ENCODE measurements at regions not wholly inside any gene's neighbourhood (a gene's known extent, or its start where the extent isn't known, plus 50 kb on each side); places are given as distances from the start of the nearest gene placed in this dataset.

DNA sequence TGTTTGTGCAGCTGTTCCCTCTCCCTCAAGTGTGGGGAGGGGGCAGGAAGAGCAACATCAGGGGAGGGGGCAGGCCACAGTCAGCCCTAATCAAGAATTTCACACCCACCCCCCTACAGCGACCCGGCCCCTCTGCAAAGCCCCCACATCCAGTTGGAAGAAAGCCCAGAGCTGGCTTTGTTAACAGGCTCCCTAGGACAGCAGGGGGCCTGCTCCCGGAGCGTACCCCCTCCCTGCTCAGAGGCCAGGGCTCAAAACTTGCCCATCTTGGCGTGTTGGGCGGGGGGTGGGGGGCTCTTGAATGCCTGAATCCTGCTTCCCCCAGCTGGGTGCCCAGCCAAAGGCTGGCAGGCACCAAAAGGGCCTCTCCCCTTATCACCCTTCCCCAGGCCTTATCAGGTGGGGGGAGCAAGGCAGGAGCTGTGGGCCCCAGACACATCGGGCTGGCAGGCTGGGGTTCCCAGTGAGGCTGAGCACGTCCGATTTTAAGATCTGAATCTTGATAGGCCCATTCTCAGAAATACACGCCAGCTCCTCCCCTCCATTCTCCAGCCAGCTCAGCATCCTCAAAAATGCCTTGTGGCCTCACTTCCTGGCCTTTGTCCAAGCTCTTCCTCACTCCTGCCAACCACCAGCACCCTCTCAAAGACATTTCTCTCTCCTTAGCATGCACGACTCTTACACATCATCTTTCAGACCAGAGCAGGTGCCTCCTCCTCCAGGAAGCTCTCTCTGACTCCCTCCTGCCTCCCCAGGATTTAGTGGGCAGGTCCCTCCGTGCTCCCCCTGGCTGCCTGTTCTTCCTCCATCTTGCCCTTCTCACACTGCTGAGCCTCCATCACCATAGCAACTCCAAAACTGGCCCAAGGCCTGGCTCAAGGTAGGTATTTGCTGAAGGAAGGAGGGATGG lies 384.8 kb downstream of the MN1 start:
- DNase-seq (ENCODE audit: low read depth) = peak; percentile 60

DNA sequence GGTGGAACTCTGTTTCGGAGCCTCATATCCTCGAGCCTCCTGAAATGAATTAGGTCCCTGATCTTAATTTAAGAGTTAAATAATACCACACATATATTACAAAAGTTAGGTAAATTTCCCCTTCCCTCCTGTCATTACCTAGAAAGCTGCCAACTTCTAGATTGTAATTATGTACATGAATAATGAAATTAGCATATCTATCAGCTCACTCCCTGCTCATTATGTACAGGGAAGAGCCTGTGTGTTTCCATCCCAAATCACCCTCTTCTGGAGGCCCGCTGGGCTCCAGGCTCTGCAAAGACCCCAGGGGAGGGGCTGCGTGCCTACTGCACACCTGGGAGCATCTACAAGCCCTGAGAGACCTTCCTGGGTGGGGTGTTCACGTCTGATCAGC lies 384.1 kb downstream of the MN1 start:
- DNase-seq (ENCODE audit: low read depth) = no peak

GRCh38 chr22:27418261-27418660 lies 383.3 kb downstream of the MN1 start:
- DNase-seq (ENCODE audit: low read depth) = no peak

DNA sequence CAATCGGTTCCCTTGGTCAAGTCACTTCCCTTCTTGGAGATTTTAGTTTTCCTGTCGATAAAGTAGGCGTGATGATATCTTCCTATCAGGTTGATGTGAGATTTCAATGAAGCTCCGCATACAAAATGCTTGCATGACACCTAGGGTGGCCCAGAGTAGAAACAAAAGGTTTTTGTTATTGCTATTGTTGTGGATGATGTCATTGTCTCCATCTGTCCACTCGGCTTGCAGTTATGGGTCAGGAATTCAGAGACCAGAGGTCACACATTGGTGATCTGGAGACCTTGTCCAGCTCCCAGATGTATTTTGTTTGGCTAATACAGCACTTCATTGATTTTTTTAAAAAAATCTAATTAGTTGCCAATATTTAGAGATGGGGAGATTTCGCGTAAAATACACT lies 382.1 kb downstream of the MN1 start:
- no peak for DNase-seq (ENCODE audit: low read depth)

DNA sequence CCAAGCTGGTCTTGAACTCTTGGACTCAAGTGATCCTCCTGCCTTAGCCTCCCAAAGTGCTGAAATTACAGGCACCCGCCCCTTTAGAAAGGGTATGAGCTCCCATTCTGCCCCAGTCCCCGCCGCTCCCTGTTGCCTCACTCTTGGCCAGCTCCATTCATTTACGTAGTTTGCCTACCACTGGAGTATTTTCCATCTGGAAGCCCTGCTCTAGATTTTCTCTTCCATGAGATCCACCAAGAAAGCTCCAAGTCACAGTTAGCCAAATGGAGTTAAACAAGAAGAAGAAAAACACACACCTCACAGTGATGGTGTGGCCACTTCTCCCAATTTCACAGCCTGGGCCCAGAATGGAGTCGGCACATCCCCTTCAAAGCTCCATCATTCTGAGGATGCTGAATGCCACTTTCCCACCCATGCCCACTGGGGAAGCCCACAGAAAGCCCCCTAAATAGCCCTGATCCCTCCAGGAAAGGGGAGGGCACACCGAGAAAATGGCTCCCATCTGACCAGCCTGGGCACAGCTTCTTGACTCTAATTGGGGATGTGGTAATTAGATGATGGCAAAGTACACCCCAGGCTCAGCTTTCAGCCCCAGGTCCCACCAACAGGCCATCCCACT lies 381.2 kb downstream of the MN1 start:
- no peak for DNase-seq (ENCODE audit: low read depth)

GRCh38 chr22:27420817-27421361 lies 380.7 kb downstream of the MN1 start:
- DNase-seq (ENCODE audit: low read depth) = peak; percentile 64

DNA sequence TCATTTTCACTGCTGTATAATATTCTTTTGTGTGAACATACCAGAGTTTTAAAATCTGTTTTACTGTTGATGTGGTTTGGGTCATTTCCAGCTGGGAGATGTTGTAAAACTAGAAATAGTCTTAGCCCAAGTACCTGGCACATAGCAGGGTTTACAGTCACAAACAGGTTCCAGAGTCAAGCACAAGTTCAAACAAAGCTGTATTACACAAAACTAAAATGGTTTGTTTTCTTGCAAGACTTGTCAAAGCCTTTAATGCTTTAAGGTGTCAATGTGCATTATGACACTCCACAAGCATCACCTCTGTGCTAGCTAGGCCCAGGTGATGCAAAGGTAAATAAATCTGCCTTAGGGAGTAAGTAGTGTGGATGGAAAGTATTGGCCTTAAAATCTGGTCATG lies 379.1 kb downstream of the MN1 start:
- DNase-seq (ENCODE audit: low read depth) = no peak

DNA sequence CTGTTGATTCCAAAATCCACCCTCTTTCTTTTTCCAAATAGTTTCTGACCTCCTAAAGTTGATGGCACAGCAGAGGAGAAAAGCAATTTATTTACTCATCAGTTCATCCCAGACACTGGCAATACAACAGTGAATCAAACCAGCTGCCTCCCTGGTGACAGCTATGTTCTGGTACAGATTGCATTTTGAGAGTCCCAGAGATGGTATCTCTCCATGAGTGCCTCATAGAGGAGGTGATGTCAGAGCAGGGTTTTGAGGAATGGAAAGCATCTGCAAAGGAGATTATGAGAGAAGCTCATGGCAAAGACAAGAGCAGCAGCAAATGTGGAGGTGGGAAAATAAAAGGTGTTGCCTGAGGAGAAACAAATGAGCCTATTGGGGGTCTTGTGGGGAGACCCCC lies 377.2 kb downstream of the MN1 start:
- DNase-seq (ENCODE audit: low read depth) = no peak

GRCh38 chr22:27429476-27429875 lies 372.1 kb downstream of the MN1 start:
- DNase-seq (ENCODE audit: low read depth) = no peak

- no peak for DNase-seq (ENCODE audit: low read depth)
Observed at GRCh38 chr22:27431081-27431480, 370.5 kb downstream of the MN1 start.

GRCh38 chr22:27431896-27432295 lies 369.7 kb downstream of the MN1 start:
- DNase-seq (ENCODE audit: low read depth) = no peak

- no peak for DNase-seq (ENCODE audit: low read depth)
Observed at GRCh38 chr22:27433099-27433498, 368.5 kb downstream of the MN1 start.

DNA sequence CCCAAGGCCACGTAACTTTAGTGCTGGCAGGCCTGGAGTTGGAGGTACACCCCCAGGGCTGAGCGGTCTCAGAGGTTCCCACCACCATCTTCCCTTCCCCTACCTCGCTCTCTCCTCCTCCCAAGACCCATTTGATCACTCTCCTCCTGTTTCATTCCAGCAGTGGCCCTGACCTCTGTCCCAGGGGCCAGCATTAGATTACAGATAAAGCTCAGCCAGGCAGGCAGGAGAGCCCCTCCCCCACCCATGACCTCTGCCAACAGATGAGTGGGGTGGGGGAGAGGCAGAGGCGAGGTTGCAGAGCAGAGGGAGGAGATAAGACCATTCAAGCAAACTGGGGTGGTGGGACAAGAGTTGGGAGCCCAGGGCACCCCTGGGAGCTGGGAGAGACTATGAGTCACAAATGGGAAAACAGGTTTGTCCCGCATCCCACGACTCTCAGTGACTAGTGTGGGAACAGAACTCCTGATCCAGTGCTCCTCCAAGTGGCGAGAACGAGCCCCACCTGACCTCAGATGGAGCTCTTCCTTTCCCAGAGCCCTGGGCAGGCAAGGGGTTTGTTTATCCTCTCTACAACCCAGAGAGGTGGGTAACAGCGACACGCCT lies 367.9 kb downstream of the MN1 start:
- DNase-seq (ENCODE audit: low read depth) = no peak

DNA sequence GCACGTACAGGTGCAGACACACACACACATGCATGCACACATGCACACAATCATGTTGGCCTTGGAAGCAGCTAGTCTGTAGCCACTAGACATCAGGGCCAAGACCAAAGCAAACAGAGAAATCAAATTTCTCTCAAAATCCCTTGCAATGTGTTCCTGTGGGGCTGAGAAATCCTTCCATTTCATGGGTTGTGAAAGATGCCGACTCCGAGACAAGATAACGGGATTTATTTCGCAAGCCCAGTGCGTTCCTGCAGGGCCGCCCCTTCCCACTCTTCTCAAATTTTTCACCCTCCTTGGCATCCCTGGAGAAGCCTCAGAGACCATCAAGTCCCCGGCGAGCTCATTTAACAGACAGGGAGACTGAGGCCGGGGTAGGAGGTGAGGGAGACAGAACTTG lies 366.7 kb downstream of the MN1 start:
- DNase-seq (ENCODE audit: low read depth) = no peak

- peak; percentile 44 for DNase-seq (ENCODE audit: low read depth)
Observed at GRCh38 chr22:27435844-27436576, 365.5 kb downstream of the MN1 start.

GRCh38 chr22:27436591-27436990 lies 365.0 kb downstream of the MN1 start:
- DNase-seq (ENCODE audit: low read depth) = no peak

GRCh38 chr22:27437570-27437969 lies 364.0 kb downstream of the MN1 start:
- no peak for DNase-seq (ENCODE audit: low read depth)

DNA sequence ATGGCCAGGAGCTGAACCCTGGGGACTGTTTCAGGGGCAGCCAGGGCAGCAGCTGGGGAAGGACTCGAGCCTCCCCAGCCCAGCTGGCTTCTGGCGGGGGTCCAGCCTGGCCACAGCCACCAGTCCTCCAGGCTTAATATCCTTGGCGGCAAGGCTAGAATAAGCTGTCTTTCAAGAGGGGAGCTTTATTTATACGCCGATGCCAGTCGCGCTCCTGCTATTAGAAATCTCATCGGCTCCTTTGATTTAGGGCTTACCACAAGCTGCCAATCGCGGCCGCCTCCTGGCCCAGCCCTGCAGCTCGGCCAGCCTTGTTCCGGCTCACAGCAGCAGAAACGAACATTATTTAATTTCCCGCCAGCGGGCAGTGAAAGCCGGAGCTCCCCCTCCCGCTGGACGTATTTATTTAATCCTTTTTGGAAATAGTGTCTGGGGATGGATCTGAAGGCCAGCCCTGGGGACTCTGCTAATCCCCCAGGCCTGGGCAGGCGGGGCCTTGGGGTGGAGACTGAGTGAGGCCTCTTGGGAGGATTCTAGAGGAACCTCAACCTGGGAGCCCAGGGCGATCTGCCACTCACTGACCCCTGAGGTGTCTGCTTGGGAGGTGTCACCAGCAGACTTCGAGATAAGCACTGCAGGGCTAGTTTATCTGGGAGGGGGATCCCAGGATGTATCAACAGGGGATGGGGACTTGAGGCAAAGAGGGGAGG lies 363.1 kb downstream of the MN1 start:
- DNase-seq (ENCODE audit: low read depth) = no peak

DNA sequence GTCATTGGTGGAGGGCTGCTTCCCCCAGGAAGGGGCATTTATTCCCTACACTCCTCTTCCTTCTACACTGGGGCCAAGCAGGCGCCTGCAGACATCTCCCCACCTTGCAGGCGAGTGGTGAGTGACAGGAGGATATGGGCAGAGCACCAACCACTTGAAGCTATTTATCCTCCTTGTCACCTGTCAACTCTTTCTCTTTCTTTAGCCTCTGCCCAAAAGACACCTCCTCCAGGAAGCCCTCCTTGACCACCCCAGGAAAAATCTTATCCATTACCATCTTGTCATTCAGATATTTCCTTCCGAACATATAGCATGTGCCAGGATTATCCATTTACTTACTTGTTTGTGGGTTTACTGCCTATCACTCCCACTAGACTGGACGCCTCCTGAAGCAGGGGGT lies 362.4 kb downstream of the MN1 start:
- DNase-seq (ENCODE audit: low read depth) = no peak

DNA sequence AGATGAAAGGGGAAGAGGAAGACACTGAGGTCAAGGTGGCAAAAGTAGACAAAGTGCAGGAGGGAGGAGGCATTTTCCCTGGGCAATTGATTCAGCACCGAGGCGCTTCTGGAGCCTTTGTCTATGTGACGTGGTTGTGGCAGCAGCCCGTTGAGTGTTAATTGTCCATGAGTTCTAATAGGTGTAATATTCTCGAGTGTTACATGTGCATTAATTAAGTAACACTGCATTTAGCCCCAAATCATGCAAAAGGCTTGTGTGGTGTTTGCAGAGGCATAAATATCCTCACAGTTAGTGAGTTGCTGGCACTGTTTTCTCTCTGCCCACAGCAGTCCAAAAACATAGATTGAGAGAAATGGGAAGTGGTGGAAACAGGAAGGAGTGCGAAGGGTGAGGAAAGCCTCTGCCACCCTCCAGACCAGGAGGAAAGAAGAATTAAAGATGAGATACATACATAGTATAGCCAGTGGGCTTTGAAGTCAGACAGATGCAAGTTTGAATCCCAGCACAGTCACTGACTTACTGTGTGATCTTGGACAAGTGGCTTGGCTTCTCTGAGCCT lies 361.2 kb downstream of the MN1 start:
- DNase-seq (ENCODE audit: low read depth) = no peak

Measured in GM04504 (cell line).